GM12878 (cell line): ENCODE measurements at regions not wholly inside any gene's neighbourhood (a gene's known extent, or its start where the extent isn't known, plus 50 kb on each side); places are given as distances from the start of the nearest gene placed in this dataset.

ENCODE experiments used
- CEBPB ChIP-seq, 2 experiments: fragments of 150-350 bp in 1 of 2; IDR thresholded peaks; 2 replicates each; pipeline ENCODE4 v1.6.1; 2012 to 2014; ENCODE audit warnings: low read depth in 2 of 2, low read length in 2 of 2, borderline replicate concordance in 1 of 2, inconsistent platforms in 1 of 2
- CREM ChIP-seq: IDR thresholded peaks from 2 replicates; pipeline ENCODE4 v1.6.1; 2014; ENCODE audit warnings: antibody characterized with exemption, low read depth
- HDAC2 ChIP-seq: fragments of 200-600 bp; sonication (generic); IDR thresholded peaks from 2 replicates; pipeline ENCODE4 v1.6.1; 2017
- RB1 ChIP-seq: fragments of 450-650 bp; formaldehyde crosslinking; IDR thresholded peaks from 2 replicates; pipeline ENCODE4 v1.6.1; 2017; ENCODE audit warnings: mild to moderate bottlenecking, borderline replicate concordance
- TF ChIP-seq, protein P1 (sequence below): IDR thresholded peaks from 2 replicates; pipeline ENCODE4 v1.6.1; 2011; ENCODE audit warnings: borderline replicate concordance, low read depth, mild to moderate bottlenecking, moderate library complexity, mixed read lengths, low read length; ENCODE audit not compliant: insufficient read depth; ENCODE audit errors: extremely low read length
- TF ChIP-seq, protein P2 (sequence below), 3 experiments: IDR thresholded peaks in 2 of 3; conservative IDR thresholded peaks in 1 of 3; 2 replicates each; pipeline ENCODE4 v1.5.1; 2011; ENCODE audit warnings: low read depth in 3 of 3, low read length in 3 of 3, mild to moderate bottlenecking in 3 of 3, control low read depth in 2 of 3, moderate library complexity in 2 of 3, inconsistent platforms in 1 of 3, mixed read lengths in 1 of 3; ENCODE audit not compliant: control insufficient read depth in 2 of 3, insufficient read depth in 1 of 3; ENCODE audit errors: extremely low read depth in 1 of 3
- TF ChIP-seq, protein P3 (sequence below): fragments of 450-650 bp; IDR thresholded peaks from 2 replicates; pipeline ENCODE4 v1.6.1; 2017; ENCODE audit warnings: antibody characterized with exemption, mild to moderate bottlenecking, moderate library complexity

DNA sequence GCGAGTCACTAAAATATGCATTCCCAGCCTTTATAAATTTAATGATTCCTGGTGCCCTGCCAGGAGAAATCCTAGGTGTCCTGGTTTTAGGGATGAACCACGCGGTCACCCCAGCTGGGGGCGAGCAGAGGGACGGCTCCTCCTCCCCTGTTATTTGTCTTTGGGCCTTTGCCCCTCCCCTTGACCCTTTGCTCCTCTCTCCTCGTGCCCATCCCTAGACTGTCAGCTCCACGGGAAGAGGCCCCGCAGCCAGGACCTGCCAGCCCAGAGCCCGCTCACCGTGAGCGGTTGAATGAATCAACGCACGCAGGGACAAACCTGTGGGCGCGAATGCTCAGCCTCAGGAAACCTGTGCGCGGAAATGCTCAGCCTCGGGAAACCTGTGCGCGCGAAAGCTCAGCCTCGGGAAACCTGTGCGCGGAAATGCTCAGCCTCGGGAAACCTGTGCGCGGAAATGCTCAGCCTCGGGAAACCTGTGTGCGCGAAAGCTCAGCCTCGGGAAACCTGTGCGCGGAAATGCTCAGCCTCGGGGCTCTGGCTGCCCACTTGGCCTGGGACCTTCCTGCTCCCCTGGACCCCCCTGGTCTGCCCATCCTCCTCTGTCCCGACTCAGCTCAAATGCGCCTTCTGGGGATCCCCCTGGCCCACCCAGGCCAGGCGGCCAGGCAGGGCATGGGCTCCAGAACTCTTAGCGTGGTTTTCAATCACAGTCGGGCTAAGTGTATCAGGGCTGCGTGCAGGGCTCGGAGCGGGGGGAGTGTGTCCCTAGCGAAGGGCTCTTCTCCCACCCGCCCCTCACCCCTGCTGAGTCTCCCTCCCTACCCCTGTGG, 140.5 kb upstream of the COL5A1 start:
- no peak for TF ChIP-seq CREM
- TF ChIP-seq, protein P1, sequence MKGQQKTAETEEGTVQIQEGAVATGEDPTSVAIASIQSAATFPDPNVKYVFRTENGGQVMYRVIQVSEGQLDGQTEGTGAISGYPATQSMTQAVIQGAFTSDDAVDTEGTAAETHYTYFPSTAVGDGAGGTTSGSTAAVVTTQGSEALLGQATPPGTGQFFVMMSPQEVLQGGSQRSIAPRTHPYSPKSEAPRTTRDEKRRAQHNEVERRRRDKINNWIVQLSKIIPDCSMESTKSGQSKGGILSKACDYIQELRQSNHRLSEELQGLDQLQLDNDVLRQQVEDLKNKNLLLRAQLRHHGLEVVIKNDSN: no peak
- TF ChIP-seq HDAC2: no peak
- TF ChIP-seq RB1: no peak
- TF ChIP-seq, protein P2, sequence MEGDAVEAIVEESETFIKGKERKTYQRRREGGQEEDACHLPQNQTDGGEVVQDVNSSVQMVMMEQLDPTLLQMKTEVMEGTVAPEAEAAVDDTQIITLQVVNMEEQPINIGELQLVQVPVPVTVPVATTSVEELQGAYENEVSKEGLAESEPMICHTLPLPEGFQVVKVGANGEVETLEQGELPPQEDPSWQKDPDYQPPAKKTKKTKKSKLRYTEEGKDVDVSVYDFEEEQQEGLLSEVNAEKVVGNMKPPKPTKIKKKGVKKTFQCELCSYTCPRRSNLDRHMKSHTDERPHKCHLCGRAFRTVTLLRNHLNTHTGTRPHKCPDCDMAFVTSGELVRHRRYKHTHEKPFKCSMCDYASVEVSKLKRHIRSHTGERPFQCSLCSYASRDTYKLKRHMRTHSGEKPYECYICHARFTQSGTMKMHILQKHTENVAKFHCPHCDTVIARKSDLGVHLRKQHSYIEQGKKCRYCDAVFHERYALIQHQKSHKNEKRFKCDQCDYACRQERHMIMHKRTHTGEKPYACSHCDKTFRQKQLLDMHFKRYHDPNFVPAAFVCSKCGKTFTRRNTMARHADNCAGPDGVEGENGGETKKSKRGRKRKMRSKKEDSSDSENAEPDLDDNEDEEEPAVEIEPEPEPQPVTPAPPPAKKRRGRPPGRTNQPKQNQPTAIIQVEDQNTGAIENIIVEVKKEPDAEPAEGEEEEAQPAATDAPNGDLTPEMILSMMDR (IDR thresholded peaks at IDR 0.05 in 2 of 3, conservative IDR thresholded peaks at IDR 0.05 in 1 of 3; ENCODE audit: control insufficient read depth in 2 of 3, extremely low read depth in 1 of 3, insufficient read depth in 1 of 3, low read depth in 3 of 3, low read length in 3 of 3): no peak
- TF ChIP-seq, protein P3, sequence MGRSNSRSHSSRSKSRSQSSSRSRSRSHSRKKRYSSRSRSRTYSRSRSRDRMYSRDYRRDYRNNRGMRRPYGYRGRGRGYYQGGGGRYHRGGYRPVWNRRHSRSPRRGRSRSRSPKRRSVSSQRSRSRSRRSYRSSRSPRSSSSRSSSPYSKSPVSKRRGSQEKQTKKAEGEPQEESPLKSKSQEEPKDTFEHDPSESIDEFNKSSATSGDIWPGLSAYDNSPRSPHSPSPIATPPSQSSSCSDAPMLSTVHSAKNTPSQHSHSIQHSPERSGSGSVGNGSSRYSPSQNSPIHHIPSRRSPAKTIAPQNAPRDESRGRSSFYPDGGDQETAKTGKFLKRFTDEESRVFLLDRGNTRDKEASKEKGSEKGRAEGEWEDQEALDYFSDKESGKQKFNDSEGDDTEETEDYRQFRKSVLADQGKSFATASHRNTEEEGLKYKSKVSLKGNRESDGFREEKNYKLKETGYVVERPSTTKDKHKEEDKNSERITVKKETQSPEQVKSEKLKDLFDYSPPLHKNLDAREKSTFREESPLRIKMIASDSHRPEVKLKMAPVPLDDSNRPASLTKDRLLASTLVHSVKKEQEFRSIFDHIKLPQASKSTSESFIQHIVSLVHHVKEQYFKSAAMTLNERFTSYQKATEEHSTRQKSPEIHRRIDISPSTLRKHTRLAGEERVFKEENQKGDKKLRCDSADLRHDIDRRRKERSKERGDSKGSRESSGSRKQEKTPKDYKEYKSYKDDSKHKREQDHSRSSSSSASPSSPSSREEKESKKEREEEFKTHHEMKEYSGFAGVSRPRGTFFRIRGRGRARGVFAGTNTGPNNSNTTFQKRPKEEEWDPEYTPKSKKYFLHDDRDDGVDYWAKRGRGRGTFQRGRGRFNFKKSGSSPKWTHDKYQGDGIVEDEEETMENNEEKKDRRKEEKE: no peak
- no peak for TF ChIP-seq CEBPB (IDR thresholded peaks at IDR 0.05; ENCODE audit: borderline replicate concordance in 1 of 2, low read depth in 2 of 2, low read length in 2 of 2)
